ENCODE measurements at regions not wholly inside any gene's neighbourhood (a gene's known extent, or its start where the extent isn't known, plus 50 kb on each side); places are given as distances from the start of the nearest gene placed in this dataset.

DNA sequence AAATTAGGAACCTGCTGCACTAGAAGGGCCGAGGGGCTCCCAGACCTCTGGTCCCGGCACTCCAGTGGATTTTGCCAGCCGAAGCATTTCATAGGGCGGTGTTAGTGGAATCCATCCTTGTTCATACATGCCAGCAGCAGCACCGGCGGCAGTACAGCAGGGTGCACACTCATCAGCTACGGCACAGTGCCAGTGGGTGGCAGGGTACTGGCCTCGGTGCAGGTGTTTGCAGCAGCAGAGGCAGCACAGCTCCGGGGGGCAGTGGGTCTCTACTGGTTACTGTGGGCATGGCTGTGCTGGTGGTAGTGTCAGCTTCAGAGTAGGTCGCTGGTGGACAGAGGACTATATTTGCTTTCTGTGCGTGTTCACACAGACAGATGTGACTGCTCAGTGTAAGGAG, 985.7 kb downstream of the CDH8 start:
- TF ChIP-seq GATA2 (IDR thresholded peaks at IDR 0.05; ENCODE audit: low read depth, low read length): no peak
- TF ChIP-seq GATA3 (IDR thresholded peaks at IDR 0.05; ENCODE audit: low read depth, low read length): no peak

All from SH-SY5Y (cell line).